ENCODE measurements at regions not wholly inside any gene's neighbourhood (a gene's known extent, or its start where the extent isn't known, plus 50 kb on each side); places are given as distances from the start of the nearest gene placed in this dataset.

DNA sequence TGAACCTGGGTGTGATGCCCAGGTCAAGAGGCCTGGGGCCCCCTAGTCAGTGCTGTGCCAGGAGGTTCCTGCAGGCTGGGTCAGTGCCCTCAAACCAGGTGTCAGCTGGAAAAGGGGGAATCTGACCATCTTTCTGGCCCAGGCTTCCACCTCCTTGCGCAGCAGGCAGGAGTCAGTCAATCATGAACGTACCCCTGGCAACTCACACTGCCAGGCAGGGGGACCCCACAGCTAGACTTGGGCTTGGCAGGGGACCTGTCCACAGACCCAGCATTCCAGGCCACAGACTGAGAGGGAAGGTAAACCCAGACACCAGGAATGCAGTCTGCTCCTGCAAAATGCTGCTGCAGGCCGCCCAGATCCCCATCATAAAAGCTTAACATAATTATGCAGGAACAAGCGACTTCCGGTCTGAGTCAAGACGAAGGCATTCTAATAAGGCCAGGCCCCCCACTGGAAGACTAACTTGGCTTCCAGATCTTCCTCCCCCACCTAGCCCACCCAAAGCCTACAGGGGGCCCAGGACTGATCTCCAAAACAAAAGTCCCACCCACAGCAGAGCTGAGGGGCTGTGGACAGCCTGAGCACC, 156.3 kb downstream of the BCOR start:
- DNase-seq, result no peak

DNA sequence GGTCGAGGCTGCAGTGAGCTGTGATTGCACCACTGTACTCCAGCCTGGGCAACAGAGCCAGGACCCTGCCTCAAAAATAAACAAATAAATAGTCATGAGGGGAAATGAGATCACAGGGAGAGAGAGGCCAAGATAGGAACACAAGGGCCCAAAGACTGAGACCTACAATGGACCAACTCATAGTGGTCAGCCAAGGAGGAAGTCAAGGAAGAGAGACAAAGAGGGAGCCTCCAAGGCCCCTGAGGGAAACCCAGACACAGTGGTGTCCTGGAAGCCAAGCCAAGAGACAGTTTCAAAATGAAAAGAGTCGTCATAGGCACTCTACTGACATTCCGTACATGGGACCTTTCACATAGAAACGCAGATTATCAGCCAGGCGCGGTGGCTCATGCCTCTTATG, 153.3 kb downstream of the BCOR start:
- no peak for DNase-seq

DNA sequence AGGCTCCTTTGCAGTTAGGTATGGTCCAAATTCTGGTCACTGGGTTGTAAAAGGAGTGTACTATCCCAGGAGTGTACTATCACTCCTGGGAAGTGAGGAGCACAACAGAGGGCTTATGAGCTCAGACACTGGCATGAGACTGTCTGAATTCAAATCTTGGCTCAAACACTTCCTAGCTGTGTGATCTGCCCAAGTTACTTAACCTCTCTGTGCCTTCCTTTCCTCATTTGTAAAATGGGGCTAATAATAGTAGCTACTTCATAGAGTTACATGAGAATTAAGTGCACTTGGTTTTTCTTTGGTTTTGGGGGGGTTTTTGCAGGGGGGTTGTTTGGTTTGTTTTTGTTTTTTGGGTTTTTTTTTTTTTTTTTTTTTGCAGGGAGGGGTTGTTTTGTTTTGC, 152.0 kb downstream of the BCOR start:
- no peak for DNase-seq

- no peak for DNase-seq
These were observed 150.9 kb downstream of the BCOR start for GRCh38 chrX:39946822-39947221.

- no peak for DNase-seq
These were observed 149.2 kb downstream of the BCOR start for GRCh38 chrX:39948582-39948981.

GRCh38 chrX:39950018-39950688, 147.6 kb downstream of the BCOR start:
- no peak for DNase-seq

DNA sequence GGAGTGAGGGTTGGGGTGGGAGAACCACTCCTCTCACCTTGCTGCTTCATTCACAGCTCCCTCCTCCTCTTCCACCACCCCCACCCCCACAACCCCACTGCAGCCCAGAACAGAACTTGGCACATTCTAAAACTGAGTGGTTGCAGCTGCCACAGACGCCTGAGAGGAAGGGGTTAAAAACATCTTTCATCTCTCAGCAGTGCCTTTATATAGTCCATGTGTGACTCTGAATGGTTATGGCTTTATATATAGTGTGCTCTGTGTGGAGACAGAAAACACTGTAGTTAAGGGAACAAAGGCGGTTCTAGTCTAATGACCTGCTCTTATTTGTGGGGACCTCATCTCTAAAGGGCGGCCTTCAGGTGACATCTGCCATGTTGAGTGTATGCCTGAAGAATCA, 144.8 kb downstream of the BCOR start:
- no peak for DNase-seq

DNA sequence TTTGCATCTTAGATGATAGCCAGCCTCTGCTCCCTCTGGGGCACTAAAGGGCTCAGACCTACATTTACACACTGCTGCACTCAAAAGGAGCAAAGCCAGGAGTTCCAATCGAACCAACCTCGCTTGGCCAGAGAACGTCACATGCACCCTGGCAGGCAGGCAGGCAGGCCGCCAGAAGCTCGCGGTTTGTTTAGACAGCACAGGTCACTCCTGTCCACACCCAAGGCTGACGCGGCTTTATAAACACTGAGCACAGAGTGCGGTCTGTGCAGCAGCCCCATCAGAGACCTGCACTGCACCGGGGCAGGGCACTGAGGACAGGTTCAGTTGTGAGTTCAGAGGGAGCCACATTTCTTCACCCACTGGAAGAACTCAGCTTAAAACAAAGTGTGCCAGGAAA, 143.9 kb downstream of the BCOR start:
- no peak for DNase-seq

GRCh38 chrX:39954851-39955250, 142.9 kb downstream of the BCOR start:
- DNase-seq, result no peak

DNA sequence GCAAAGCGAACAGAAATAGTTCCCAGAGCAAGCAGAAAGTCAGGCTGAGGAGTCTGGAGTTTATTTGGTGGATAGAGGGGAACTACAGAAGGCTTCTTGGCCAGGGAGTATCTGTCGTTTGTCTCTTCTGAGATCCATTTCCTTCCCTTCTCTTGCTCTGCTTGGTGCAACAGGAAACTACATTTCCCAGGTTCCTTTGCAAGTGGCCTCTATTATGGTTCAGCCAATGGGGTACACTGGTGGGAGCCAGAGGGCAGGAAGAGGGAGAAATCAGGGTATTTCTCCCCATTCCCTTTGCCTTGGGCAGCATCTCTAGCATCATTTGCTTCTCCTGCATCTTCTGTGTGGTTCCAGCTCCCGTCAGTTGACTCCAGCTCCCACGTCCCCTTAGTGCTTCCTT, 142.1 kb downstream of the BCOR start:
- peak; percentile 40 for DNase-seq

GRCh38 chrX:39956803-39957394, 140.9 kb downstream of the BCOR start:
- DNase-seq, result no peak

DNA sequence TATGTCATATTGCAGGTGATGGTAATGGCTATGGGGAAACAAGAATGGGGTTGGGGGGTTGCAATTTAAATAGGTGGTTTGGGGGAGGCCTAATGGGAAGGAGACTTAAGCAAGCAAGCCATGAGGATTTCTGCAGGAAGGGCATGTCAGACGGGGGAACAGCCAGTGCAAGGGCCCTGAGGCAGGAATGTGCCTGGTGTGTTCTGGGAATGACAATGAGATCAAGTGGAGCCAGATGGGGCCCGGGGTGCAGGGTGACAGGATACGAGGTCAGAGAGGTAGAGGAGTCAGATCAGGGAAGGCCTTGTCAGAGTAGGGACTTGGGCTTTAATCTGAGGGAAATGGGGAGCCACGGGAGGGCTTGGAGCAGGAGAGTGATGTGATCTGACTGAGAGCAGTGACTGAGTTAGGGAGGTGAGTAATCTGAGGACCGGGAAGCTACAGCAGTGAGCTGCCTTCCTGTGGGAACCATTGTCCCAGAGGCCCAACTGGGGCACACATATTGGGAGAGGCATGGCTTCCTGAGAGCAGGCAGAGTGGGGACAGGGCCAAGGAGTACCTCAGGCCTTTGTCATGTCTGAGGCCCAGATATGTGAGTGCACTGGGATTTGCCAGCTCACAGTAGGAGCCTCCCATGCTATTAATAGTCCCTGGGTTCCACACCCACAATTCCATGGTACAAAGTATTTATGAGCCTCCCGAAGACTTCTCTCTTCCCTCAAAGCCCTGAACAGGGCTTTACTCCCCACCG, 139.8 kb downstream of the BCOR start:
- no peak for DNase-seq

DNA sequence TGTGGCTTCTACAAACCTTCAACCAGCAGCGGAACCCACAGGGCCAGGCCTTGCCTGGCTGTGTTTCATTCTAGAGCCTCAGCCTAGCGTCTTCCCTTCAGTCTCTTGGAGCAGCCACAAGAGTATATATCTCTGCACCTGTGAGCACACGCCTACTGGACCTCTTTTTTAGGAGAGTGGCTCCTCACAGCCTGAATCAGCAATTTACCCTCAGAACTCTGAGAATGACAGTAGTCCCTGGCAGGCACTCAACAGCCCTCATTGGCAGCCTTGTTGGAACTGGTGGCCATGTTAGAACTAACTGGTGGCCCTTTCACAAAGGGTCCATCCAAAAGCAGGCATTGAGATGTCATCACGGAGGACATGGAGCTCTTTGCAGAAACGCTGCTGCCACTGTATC, 138.9 kb downstream of the BCOR start:
- no peak for DNase-seq

GRCh38 chrX:39960219-39960618, 137.5 kb downstream of the BCOR start:
- no peak for DNase-seq

DNA sequence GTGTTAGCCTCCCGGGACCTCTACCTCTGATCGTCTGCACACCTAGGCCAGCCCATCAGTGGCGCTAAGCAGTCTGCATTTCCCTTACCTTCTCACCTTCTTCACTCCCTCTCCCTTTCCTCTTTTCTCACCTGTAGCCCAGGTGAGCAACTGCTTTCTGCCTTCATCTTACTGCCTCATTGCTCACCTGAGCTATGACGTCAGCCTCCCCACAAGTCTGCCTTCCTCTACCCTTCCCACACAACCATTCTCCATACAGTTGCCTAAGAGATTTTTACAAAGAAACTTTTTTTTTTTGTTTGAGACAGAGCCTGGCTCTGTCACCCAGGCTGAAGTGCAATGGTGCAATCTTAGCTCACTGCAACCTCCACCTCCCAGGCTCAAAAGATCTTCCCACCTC, 136.3 kb downstream of the BCOR start:
- DNase-seq, result no peak

DNA sequence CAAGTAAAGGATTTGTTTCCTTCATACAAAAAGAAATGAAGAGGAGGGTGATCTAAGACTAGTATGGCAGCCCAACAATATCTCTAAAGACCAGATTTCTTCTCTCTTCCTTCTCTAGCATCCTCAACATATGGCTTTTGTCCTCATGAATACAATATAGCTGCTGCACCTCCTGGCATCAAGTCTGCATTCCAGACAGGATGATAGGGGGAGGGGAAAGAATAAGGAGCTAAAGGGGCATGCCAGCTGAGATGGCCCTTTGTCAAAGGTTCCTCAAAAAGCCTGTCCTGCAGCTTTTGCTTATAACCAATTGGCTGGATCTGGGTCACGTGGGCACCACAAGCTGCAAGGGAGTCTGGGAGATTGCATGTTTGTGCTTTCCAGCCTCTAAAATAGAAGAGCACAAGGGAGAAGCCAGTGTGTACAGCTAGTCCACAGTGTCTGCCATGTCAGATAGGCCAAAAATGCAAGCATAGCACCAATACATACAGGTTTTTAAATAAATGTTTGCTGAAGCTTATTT, 132.6 kb downstream of the BCOR start:
- DNase-seq, result no peak

DNA sequence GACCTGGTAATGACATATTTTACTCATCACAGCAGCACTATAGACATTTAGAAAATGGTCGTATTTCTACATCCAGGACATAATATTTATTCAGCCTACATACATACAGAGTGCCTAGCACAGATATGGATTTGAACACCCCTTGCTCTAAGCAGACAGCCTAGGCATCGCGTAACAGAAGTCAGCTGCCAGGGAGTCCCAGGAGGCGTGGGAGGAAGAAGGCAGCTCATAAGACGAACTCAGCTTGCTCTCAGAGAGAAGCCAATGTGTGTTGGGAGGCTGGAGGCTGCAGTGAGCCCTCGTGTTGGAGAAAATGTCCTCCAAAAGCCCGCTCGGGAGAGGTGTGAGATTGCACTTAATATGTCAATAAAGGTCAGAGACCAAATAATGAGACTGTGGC, 131.6 kb downstream of the BCOR start:
- DNase-seq, result no peak

DNA sequence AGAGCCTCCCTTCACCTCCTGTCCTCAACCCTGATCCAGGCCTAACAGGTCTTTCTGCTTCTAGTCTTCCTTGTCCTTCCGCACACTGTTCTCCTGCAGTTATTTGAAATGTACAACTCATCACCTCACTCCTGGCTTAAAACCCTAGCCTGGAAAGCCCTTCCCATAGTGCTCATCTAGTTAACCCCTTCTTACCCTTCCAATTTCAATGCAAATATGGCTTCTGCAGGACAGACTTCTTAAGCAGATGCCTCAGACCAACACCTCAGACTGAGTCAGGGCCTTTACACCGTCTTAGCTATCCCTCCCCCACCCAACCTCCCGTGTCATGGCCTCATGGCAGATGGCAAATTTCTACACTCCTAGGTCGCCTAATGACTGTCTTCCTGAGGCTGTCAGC, 130.4 kb downstream of the BCOR start:
- peak; percentile 44 for DNase-seq

DNA sequence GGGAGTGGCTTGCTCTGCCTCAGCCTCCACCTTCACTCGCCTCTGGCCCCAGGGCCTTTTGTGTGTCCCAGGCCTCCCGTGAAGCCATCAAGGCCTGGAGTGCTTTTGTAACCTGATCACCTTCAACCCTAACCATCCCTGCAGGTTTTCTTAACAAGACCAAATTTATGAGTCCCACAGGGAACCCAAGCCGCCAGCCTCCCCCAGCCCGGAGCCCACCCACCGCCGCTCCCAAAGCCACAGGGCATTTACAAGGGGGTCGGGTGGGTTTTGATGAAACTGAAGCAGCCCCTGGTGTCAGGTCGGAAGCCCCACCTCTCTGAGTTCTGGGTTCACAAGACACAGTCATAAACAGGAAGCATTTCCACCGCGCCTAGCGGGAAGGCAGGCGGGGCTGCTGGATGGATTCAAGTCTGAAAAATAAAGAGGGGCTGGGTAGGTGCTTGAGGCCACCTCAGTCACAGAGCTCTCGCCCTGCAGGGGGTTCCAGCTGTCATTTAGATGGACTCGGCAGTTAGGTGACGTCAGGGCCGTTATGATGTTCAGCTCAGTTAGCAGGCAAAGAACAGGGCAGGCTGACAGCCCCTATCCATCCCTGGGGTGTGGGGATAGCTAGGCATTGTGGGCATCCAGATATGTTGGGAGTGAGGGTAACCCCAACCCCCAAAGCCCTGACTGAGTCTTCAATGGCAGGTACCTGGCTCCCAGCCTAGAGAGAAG, 128.5 kb downstream of the BCOR start:
- DNase-seq, result peak; percentile 11

- DNase-seq, result no peak
These were observed 127.8 kb downstream of the BCOR start for GRCh38 chrX:39969819-39970504.

- no peak for DNase-seq
These were observed 126.0 kb downstream of the BCOR start for GRCh38 chrX:39971760-39972159.

DNA sequence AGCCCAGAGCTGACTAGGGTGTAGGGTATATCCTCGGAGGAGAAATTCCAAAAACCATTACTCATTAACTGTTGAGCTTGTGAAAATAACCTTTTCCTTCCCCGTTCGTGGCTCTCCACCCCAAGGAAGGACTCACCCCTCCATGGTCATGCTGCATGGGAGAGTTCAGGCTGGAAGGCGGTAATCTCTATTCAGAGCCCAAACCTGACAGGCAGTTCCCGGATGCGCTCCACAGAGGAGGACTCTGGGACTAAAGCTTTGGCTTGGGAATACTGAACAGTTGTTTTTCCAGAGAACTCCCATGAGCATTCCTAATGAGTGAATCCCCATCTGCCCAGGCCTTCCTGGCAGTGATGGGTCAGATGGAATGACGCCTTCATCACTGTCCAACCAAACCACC, 125.4 kb downstream of the BCOR start:
- DNase-seq, result no peak

- no peak for DNase-seq
These were observed 123.9 kb downstream of the BCOR start for GRCh38 chrX:39973810-39974209.
